ENCODE measurements at regions not wholly inside any gene's neighbourhood (a gene's known extent, or its start where the extent isn't known, plus 50 kb on each side); places are given as distances from the start of the nearest gene placed in this dataset.

DNA sequence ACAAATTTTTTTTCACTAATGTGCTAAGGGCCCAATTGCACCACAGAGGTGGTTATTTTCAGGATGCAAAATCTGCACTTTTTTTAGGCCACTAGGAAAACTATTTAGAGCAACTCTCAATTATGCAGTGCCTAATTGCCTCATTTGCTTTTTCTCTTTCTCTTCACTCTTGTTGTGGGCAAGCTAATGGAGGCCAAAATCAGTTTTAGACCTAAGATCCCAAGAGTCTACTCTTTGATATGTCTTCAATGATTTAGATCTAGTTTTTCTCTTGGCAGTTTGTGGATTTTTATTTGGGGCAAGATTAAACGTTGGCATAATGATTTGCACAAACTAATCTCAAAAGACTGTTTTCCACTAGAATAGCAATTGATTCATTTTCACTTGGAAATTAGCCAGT lies 1996.9 kb downstream of the LRRC4C start:
- Histone ChIP-seq H3K4me3 (ENCODE audit: low read length) (no peak overlapping the region), H3K9me3 (ENCODE audit: insufficient read depth, low read depth, low read length) (no peaks in the 10 kb centered on the region), H3K27me3 (ENCODE audit: insufficient read depth, low read length) (no peaks in the 10 kb centered on the region), H3K9ac (ENCODE audit: low read depth, low read length) (no peak overlapping the region), H3K4me1 (ENCODE audit: insufficient read depth, low read length) (no peaks in the 10 kb centered on the region), H3K36me3 (ENCODE audit: insufficient read depth, low read length) (no peaks in the 10 kb centered on the region), H3K27ac (ENCODE audit: low read depth, low read length) (no peak overlapping the region)
- WGBS: no CpG with 5 or more reads among the region's 1 CpG

GRCh38 chr11:39461066-39461465 lies 1998.4 kb downstream of the LRRC4C start:
- Histone ChIP-seq H3K36me3 (ENCODE audit: insufficient read depth, low read length) (no peaks in the 10 kb centered on the region), H3K9me3 (ENCODE audit: insufficient read depth, low read depth, low read length) (no peaks in the 10 kb centered on the region), H3K9ac (ENCODE audit: low read depth, low read length) (no peak overlapping the region), H3K4me1 (ENCODE audit: insufficient read depth, low read length) (no peaks in the 10 kb centered on the region), H3K27me3 (ENCODE audit: insufficient read depth, low read length) (no peaks in the 10 kb centered on the region), H3K27ac (ENCODE audit: low read depth, low read length) (no peak overlapping the region), H3K4me3 (ENCODE audit: low read length) (no peak overlapping the region)
- 86% methylated on average over 1 of the region's 1 CpG for WGBS

DNA sequence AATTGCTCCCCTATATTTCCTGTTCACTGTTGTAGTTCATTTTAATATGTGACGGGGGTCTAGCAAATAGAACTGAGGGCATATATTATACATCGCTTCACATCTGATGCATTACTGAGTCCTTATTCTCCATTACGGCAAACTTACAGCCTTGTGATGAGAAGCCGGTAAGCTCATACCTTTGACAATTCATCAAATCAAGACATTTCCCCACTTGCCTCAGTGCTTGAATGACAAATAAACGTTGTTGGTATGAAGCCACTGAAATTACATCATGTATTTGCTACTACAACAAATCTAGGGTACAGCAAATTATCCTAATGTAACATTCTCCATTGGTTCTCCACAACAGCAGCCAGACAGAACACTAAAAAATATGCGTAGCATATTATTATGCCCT lies 1999.8 kb downstream of the LRRC4C start:
- H3K36me3 ChIP-seq (ENCODE audit: insufficient read depth, low read length): no peaks in the 10 kb centered on the region
- no peaks in the 10 kb centered on the region for H3K27me3 ChIP-seq (ENCODE audit: insufficient read depth, low read length)
- no peaks in the 10 kb centered on the region for H3K4me1 ChIP-seq (ENCODE audit: insufficient read depth, low read length)
- WGBS: 93% methylated on average over 6 of the region's 6 CpGs
- H3K27ac ChIP-seq (ENCODE audit: low read depth, low read length): no peak overlapping the region
- no peak overlapping the region for H3K9ac ChIP-seq (ENCODE audit: low read depth, low read length)
- no peak overlapping the region for H3K4me3 ChIP-seq (ENCODE audit: low read length)
- no peaks in the 10 kb centered on the region for H3K9me3 ChIP-seq (ENCODE audit: insufficient read depth, low read depth, low read length)

DNA sequence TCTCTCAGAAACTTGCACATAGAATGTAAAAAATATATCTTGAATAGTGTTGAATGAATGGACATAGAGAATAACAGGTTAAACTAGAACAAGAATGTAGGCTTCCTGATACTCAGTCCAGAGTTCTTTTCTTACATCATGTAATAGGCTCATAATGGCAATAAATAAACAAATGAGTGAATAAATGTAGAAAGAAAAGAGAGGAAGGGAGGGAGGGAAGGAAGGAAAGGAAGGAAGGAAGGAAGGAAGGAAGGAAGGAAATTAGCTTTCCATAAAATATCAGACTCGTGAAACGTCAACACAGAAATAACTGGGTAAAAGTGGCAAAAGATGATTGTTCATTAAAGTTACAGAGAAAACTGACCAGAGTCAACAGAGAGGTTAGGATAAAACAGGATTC lies 2001.0 kb downstream of the LRRC4C start:
- Histone ChIP-seq H3K9me3 (ENCODE audit: insufficient read depth, low read depth, low read length) (no peaks in the 10 kb centered on the region), H3K27me3 (ENCODE audit: insufficient read depth, low read length) (no peaks in the 10 kb centered on the region), H3K36me3 (ENCODE audit: insufficient read depth, low read length) (no peaks in the 10 kb centered on the region), H3K4me1 (ENCODE audit: insufficient read depth, low read length) (no peaks in the 10 kb centered on the region), H3K27ac (ENCODE audit: low read depth, low read length) (no peak overlapping the region), H3K4me3 (ENCODE audit: low read length) (no peak overlapping the region), H3K9ac (ENCODE audit: low read depth, low read length) (no peak overlapping the region)
- 94% methylated on average over 2 of the region's 2 CpGs for WGBS

GRCh38 chr11:39443424-39444022 lies 2015.9 kb downstream of the LRRC4C start:
- Histone ChIP-seq H3K4me3 (ENCODE audit: low read length) (no peak overlapping the region), H3K9me3 (ENCODE audit: insufficient read depth, low read depth, low read length) (0 out of 2 replicates have a peak, but pooled peaks cover 4% of the 10 kb centered on the region), H3K27ac (ENCODE audit: low read depth, low read length) (no peak overlapping the region), H3K9ac (ENCODE audit: low read depth, low read length) (no peak overlapping the region), H3K27me3 (ENCODE audit: insufficient read depth, low read length) (no peaks in the 10 kb centered on the region), H3K36me3 (ENCODE audit: insufficient read depth, low read length) (no peaks in the 10 kb centered on the region), H3K4me1 (ENCODE audit: insufficient read depth, low read length) (no peaks in the 10 kb centered on the region)

DNA sequence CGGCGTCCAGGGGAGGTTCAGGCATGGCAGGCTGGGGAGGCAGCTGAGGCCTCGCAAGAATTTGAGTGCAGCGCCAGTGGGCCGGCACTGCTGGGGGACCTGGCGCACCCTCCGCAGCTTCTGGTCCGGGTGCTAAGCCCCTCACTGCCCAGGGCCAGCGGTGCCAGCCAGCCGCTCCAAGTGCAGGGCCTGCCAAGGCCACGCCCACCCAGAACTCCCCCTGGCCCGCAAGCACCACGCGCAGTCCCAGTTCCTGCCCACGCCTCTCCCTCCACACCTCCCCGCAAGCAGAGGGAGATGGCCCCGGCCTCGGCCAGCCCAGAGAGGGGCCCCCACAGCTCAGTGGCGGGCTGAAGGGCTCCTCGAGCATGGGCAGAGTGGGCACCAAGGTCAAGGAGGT lies 2017.3 kb downstream of the LRRC4C start:
- Histone ChIP-seq H3K4me1 (ENCODE audit: insufficient read depth, low read length) (peaks cover 8% of the 10 kb centered on the region), H3K27ac (ENCODE audit: low read depth, low read length) (no peak overlapping the region), H3K4me3 (ENCODE audit: low read length) (no peak overlapping the region), H3K27me3 (ENCODE audit: insufficient read depth, low read length) (no peaks in the 10 kb centered on the region), H3K9me3 (ENCODE audit: insufficient read depth, low read depth, low read length) (0 out of 2 replicates have a peak, but pooled peaks cover 4% of the 10 kb centered on the region), H3K9ac (ENCODE audit: low read depth, low read length) (no peak overlapping the region), H3K36me3 (ENCODE audit: insufficient read depth, low read length) (no peaks in the 10 kb centered on the region)
- 92% methylated on average over 20 of the region's 20 CpGs for WGBS

GRCh38 chr11:39435641-39436040 lies 2023.8 kb downstream of the LRRC4C start:
- Histone ChIP-seq H3K27me3 (ENCODE audit: insufficient read depth, low read length) (no peaks in the 10 kb centered on the region), H3K9me3 (ENCODE audit: insufficient read depth, low read depth, low read length) (no peaks in the 10 kb centered on the region), H3K4me1 (ENCODE audit: insufficient read depth, low read length) (peaks cover 8% of the 10 kb centered on the region), H3K36me3 (ENCODE audit: insufficient read depth, low read length) (no peaks in the 10 kb centered on the region), H3K4me3 (ENCODE audit: low read length) (no peak overlapping the region), H3K27ac (ENCODE audit: low read depth, low read length) (no peak overlapping the region), H3K9ac (ENCODE audit: low read depth, low read length) (no peak overlapping the region)
- 94% methylated on average over 3 of the region's 3 CpGs for WGBS

DNA sequence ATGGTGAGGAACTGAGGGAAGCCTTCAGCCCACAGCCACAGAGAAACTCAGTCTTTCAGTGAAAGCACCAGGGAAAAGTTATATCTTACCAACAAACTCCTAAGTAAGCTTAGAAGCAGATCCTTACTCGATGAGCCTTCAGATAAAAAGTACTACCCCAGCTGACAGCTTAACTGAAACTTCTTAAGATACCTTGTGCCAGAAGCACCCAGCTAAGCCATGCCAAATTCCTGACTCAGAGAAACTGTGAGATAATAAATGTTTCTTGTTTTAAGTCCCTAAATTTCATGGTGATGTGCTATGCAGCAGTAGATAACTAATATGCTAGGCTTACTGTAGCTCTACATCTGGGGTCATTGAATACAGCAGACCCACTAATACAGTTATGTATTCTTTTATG lies 2025.0 kb downstream of the LRRC4C start:
- Histone ChIP-seq H3K4me1 (ENCODE audit: insufficient read depth, low read length) (peaks cover 8% of the 10 kb centered on the region), H3K27ac (ENCODE audit: low read depth, low read length) (no peak overlapping the region), H3K36me3 (ENCODE audit: insufficient read depth, low read length) (no peaks in the 10 kb centered on the region), H3K9me3 (ENCODE audit: insufficient read depth, low read depth, low read length) (no peaks in the 10 kb centered on the region), H3K27me3 (ENCODE audit: insufficient read depth, low read length) (no peaks in the 10 kb centered on the region), H3K9ac (ENCODE audit: low read depth, low read length) (no peak overlapping the region), H3K4me3 (ENCODE audit: low read length) (no peak overlapping the region)
- 79% methylated on average over 1 of the region's 1 CpG for WGBS

DNA sequence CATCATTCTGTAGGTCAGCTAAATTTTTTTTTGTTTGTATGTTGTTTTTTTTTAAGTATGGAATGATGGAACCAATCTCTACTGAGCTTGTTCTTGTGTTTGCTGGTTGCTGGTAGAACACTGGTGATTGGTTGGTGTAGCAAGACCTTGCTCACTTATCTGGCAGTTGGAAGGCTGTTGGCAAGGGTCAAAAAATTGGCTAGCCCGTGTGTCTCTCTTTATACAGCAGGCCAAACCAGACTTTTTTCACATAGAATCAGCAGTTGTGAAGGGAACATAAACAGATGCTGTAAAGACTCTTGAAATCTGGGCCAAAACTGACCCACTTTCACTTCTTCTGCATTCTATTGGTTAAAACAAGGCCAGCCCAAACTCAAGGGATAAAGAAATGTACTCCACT lies 2026.5 kb downstream of the LRRC4C start:
- H3K36me3 ChIP-seq (ENCODE audit: insufficient read depth, low read length): no peaks in the 10 kb centered on the region
- H3K27me3 ChIP-seq (ENCODE audit: insufficient read depth, low read length): no peaks in the 10 kb centered on the region
- H3K9ac ChIP-seq (ENCODE audit: low read depth, low read length): no peak overlapping the region
- WGBS: 54% methylated on average over 1 of the region's 1 CpG
- H3K4me1 ChIP-seq (ENCODE audit: insufficient read depth, low read length): peaks cover 8% of the 10 kb centered on the region
- H3K4me3 ChIP-seq (ENCODE audit: low read length): no peak overlapping the region
- no peak overlapping the region for H3K27ac ChIP-seq (ENCODE audit: low read depth, low read length)
- H3K9me3 ChIP-seq (ENCODE audit: insufficient read depth, low read depth, low read length): no peaks in the 10 kb centered on the region

DNA sequence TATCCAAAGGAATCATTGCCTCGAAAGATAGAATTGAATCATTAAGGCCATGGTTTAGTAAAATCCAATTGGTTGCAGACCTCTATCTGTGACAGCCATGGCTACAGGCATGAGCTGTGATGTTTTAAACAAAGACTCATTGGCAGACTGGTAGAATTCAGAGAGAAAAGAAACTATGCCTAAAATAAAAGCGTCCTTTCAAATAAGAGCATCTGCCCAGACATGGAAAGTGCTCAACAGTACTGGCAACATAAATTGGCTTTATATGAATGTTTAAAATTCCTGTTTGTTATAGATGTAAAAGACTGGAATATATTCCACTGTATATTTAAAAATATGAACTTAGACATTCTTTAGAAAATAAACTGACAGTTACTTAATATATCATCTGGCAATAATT lies 2034.2 kb downstream of the LRRC4C start:
- no peaks in the 10 kb centered on the region for H3K9me3 ChIP-seq (ENCODE audit: insufficient read depth, low read depth, low read length)
- H3K27ac ChIP-seq (ENCODE audit: low read depth, low read length): no peak overlapping the region
- WGBS: 95% methylated on average over 2 of the region's 2 CpGs
- H3K4me1 ChIP-seq (ENCODE audit: insufficient read depth, low read length): no peaks in the 10 kb centered on the region
- H3K9ac ChIP-seq (ENCODE audit: low read depth, low read length): no peak overlapping the region
- H3K27me3 ChIP-seq (ENCODE audit: insufficient read depth, low read length): no peaks in the 10 kb centered on the region
- H3K36me3 ChIP-seq (ENCODE audit: insufficient read depth, low read length): no peaks in the 10 kb centered on the region
- no peak overlapping the region for H3K4me3 ChIP-seq (ENCODE audit: low read length)

GRCh38 chr11:39412117-39412516 lies 2047.3 kb downstream of the LRRC4C start:
- no peaks in the 10 kb centered on the region for H3K27me3 ChIP-seq (ENCODE audit: insufficient read depth, low read length)
- H3K36me3 ChIP-seq (ENCODE audit: insufficient read depth, low read length): no peaks in the 10 kb centered on the region
- H3K9ac ChIP-seq (ENCODE audit: low read depth, low read length): no peak overlapping the region
- peaks cover 8% of the 10 kb centered on the region; the same call in 1 of the 2 replicates for H3K9me3 ChIP-seq (ENCODE audit: insufficient read depth, low read depth, low read length)
- no peak overlapping the region for H3K4me3 ChIP-seq (ENCODE audit: low read length)
- H3K4me1 ChIP-seq (ENCODE audit: insufficient read depth, low read length): no peaks in the 10 kb centered on the region
- WGBS: 83% methylated on average over 1 of the region's 1 CpG
- H3K27ac ChIP-seq (ENCODE audit: low read depth, low read length): no peak overlapping the region

- no peak overlapping the region for H3K9ac ChIP-seq (ENCODE audit: low read depth, low read length)
- peaks cover 17% of the 10 kb centered on the region for H3K9me3 ChIP-seq (ENCODE audit: insufficient read depth, low read depth, low read length)
- no peaks in the 10 kb centered on the region for H3K36me3 ChIP-seq (ENCODE audit: insufficient read depth, low read length)
- no peak overlapping the region for H3K27ac ChIP-seq (ENCODE audit: low read depth, low read length)
- no peak overlapping the region for H3K4me3 ChIP-seq (ENCODE audit: low read length)
- no peaks in the 10 kb centered on the region for H3K4me1 ChIP-seq (ENCODE audit: insufficient read depth, low read length)
- H3K27me3 ChIP-seq (ENCODE audit: insufficient read depth, low read length): no peaks in the 10 kb centered on the region
These were observed 2073.5 kb downstream of the LRRC4C start for GRCh38 chr11:39385911-39386310.
